ENCODE measurements at regions not wholly inside any gene's neighbourhood (a gene's known extent, or its start where the extent isn't known, plus 50 kb on each side); places are given as distances from the start of the nearest gene placed in this dataset.
"Not testable (repeated sequence)": the region's sequence is repeated elsewhere in the genome, so short reads cannot be mapped to it uniquely, and the experiment has no call there.

DNA sequence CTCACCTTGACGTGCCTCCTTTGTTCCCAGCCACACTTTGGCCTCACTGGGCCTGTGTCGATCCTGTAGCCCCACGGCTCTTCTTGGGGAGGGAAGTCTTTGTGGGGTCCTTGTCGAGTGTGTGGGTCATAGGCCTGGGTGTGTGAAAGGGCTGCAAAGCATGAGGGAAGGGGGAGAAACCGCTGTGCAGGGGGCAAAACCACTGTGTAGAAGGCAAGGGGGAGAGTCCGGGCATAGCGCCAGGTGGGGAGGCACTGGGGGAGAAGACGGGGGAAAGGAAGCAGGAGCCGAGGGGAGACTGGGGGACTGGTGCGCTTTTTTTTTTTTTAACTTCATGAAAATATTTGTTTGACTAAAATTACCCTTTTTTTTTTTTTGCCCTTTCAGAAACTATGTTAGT, 65.1 kb upstream of the RASD2 start:
- peak; percentile 28 for DNase-seq

DNA sequence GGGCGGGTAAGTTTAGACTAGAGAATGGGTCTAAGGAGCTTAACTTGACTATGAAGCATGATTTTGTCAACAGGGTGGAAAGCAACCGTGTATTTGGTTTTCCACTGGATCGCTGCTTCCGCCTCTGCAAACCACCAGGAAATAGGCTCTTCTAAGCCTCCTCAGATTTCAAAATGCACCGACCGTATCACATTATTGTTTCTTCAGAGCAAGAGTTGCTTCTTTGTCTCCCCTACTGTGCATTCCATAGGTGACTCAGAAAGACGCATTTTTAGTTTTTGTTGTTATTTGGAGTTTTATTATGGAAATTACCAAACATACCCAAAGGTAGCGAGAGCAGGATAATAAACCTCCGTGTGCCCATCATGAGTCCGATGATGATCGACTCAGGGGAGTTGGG, 64.3 kb upstream of the RASD2 start:
- no peak for DNase-seq

DNA sequence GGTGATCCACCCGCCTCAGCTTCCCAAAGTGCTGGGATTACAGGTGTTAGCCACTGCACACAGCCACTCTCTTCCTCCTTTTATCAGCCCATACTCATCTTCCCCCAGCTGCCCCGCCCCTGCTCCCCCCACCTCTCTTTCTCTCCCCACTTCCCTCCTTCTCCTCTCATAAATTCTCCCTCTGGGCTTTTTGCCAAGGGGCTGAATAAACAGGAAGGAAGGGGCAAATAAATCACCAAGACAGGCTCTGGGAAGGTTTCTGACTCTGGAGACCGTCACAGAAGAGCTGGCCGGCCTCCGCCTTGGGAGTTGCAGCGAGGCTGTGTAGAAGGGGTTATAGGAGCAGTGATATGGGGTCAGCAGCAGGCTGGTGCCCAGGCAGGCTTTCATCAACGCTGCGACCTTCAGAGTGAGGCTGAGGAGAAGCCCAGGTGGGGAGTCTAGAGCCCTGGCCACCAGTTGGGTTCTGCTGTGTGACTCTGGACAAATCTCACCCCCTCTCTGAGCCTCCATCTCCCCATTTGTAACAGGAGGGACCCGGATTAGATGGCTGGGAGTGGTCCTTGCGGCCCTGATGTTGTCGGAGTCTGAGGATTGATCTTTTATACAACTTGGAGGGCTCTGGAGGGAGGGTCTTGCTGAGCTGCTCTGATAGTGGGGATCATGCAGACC, 62.6 kb upstream of the RASD2 start:
- peak; percentile 95 for DNase-seq

DNA sequence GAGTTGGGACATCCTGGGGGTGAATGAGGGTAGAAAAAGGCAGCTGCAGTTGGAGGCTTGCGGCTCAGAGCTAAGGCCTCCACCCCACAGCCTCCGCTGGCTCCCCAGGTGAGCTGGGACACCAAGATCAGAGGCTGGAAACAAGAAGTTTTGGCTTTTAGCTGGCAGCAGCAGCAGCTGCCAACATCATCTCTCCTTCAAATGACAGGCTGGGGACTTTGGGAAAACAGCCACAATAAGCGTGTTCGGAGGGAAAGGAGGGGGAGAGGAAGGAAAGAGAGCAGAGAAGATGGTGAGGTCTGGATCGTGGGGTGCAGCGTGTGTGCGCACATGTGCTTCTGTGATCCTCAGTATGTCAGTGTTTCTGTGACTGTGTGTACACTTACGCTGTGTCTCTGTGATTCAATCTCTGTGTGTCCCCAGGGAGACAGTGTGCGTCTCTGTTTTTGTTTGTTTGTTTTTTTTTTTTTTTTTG, 62.0 kb upstream of the RASD2 start:
- no peak for DNase-seq

DNA sequence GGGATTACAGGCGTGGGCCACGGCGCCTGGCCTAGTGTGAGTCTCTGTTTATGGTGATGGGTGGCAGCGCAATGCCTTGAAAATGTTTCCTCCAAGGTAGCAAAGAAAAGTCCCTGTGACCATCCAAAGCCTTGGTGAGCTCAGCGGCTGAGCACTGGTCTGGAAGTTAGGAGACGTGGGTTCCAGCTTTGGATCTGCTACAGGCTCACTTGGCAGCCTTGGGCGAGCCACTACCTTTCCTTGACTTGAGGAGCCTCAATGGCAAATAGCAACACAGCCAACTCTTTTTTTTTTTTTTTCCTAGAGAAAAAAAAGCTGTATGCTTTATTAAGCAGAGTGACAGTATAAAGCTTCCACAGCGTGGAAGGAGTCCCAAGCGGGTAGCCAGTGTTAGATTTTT, 61.3 kb upstream of the RASD2 start:
- no peak for DNase-seq

- DNase-seq, result peak; percentile 64
Measured at GRCh38 chr22:35479985-35480550, 60.6 kb upstream of the RASD2 start.

- peak; percentile 30 for DNase-seq
Measured at GRCh38 chr22:35480627-35481550, 59.7 kb upstream of the RASD2 start.

DNA sequence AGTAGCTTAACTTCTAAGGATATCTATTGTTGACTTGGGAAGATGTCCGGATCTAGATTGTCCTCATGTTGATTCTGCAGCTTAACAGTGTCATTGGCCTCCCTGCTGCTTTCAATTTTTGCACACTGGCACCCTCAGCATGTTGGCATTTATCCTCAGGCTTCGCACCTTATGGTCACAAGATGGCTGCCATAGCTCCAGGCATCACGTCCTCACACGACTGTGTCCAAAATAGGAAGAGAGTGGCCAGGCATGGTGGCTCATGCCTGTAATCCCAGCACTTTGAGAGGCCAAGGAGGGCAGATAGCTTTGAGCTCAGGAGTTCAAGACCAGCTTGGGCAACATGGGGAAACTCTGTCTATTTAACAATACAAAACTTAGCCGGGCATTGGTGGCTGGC, 58.3 kb upstream of the RASD2 start:
- no peak for DNase-seq

DNA sequence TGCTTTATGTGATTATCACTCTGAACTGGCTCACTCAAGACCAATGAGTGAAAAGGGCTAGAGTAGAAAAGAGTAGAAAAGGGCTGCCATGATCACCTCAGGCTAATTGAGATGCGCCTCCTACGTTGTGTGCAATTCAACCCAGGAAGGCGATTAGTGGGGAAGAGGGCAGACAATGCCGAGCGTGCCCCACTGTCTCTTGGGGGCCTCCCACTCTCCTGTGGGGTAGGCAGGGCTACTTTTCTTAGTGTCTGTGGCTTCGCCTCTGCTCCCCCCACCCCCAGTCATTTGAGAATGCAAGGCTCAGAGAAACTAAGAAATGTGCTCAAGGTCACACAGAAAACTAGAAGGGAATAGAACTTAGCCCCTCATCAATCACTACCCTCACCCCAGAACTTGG, 57.7 kb upstream of the RASD2 start:
- no peak for DNase-seq

DNA sequence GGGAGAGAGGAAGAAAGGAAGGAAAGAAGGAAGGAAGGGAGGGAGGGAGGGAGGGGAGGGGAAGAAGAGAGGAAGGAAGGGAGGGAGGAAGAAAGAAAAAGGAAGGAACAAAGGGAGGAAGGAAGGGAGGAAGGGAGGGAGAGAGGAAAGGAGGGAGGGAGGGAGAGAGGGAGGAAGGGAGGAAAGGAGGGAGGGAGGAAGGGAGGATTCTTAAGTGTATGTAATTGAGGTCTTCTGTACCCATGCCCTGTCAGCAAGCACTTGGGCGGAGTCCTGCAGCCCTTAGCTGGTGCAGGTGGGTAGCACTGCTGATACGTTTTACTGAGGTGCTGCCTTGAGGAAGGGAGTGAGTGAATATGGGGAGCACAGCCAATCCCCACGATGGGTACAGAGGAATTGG, 56.9 kb upstream of the RASD2 start:
- DNase-seq, result no peak

- DNase-seq, result peak; percentile 61
Measured at GRCh38 chr22:35484651-35485556, 55.7 kb upstream of the RASD2 start.

- DNase-seq, result no peak
Measured at GRCh38 chr22:35486116-35486631, 54.5 kb upstream of the RASD2 start.

DNA sequence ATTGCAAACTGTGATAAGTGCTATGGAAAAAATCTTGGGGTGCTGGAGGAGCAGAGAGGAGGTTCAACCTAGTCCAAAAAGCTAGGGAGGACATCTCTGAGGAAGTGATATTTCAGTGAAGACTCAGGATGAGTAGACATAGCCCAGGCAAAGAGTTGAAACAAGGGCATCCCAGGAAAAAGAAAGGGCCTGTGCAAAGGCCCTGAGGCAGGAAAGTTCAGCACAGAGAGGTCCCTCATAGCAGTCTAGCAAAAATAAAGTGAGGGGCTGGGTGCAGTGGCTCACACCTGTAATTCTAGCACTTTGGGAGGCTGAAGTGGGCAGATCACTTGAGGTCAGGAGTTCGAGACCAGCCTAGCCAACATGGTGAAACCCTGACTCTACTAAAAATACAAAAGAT, 53.0 kb upstream of the RASD2 start:
- not testable (repeated sequence) for DNase-seq

- DNase-seq, result no peak
Measured at GRCh38 chr22:35488513-35488912, 52.1 kb upstream of the RASD2 start.

DNA sequence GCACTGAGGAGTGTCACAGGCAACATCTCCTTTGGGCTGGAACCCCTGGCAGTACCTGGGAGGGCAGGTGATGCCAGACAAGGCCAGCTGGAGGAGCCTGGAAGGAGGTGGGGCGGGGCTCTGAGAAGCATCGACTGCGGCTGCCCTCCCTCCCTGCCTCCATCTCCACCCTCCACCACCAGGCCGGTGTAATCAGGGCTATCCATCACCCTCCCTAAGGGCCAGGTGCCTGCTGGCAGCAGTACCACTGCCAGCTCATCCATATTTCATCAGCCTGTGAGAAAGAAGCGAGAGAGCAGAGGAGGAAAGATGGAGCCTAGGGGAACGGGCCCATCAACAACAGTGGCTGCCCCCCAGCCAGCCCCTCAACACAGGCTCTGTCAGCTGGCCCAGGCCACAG, 51.4 kb upstream of the RASD2 start:
- no peak for DNase-seq
